ENCODE measurements at regions not wholly inside any gene's neighbourhood (a gene's known extent, or its start where the extent isn't known, plus 50 kb on each side); places are given as distances from the start of the nearest gene placed in this dataset.

- no peak for DNase-seq (ENCODE audit: low read depth)
These were observed 591.6 kb downstream of the PTPRU start for GRCh38 chr1:29827801-29828525.

GRCh38 chr1:29827237-29827750 lies 591.0 kb downstream of the PTPRU start:
- no peak for DNase-seq (ENCODE audit: low read depth)

GRCh38 chr1:29826646-29827045 lies 590.3 kb downstream of the PTPRU start:
- DNase-seq (ENCODE audit: low read depth): no peak

- no peak for DNase-seq (ENCODE audit: low read depth)
These were observed 589.7 kb downstream of the PTPRU start for GRCh38 chr1:29825941-29826415.

- DNase-seq (ENCODE audit: low read depth): no peak
These were observed 589.1 kb downstream of the PTPRU start for GRCh38 chr1:29825274-29825940.

GRCh38 chr1:29824511-29825273 lies 588.4 kb downstream of the PTPRU start:
- no peak for DNase-seq (ENCODE audit: low read depth)

GRCh38 chr1:29824025-29824424 lies 587.7 kb downstream of the PTPRU start:
- DNase-seq (ENCODE audit: low read depth): no peak

- no peak for DNase-seq (ENCODE audit: low read depth)
These were observed 587.2 kb downstream of the PTPRU start for GRCh38 chr1:29823561-29823960.

GRCh38 chr1:29821605-29822004 lies 585.3 kb downstream of the PTPRU start:
- DNase-seq (ENCODE audit: low read depth): no peak

- DNase-seq (ENCODE audit: low read depth): no peak
These were observed 584.1 kb downstream of the PTPRU start for GRCh38 chr1:29820401-29820800.

GRCh38 chr1:29812408-29813135 lies 576.2 kb downstream of the PTPRU start:
- DNase-seq (ENCODE audit: low read depth): no peak

GRCh38 chr1:29811727-29812407 lies 575.5 kb downstream of the PTPRU start:
- no peak for DNase-seq (ENCODE audit: low read depth)

- DNase-seq (ENCODE audit: low read depth): no peak
These were observed 574.9 kb downstream of the PTPRU start for GRCh38 chr1:29811247-29811646.

- DNase-seq (ENCODE audit: low read depth): no peak
These were observed 574.1 kb downstream of the PTPRU start for GRCh38 chr1:29810121-29811120.

GRCh38 chr1:29809446-29810120 lies 573.3 kb downstream of the PTPRU start:
- DNase-seq (ENCODE audit: low read depth): no peak

GRCh38 chr1:29808141-29808995 lies 572.0 kb downstream of the PTPRU start:
- DNase-seq (ENCODE audit: low read depth): no peak

- no peak for DNase-seq (ENCODE audit: low read depth)
These were observed 571.4 kb downstream of the PTPRU start for GRCh38 chr1:29807689-29808088.

- DNase-seq (ENCODE audit: low read depth): no peak
These were observed 570.5 kb downstream of the PTPRU start for GRCh38 chr1:29806646-29807319.
